GM23338 (cell line): ENCODE measurements at regions not wholly inside any gene's neighbourhood (a gene's known extent, or its start where the extent isn't known, plus 50 kb on each side); places are given as distances from the start of the nearest gene placed in this dataset.

Source experiments
- ATAC-seq: fragments of 200-7000 bp; cut with Tn5 transposase; 3 replicates; pipeline ENCODE4 v1.9.1; 2020
- DNase-seq: peaks from one replicate; pipeline ENCODE4 v3.0.0-alpha.2; 2015; ENCODE audit warnings: low spot score
- H2AFZ ChIP-seq: fragments of 200-600 bp; sonication (generic); 2 replicates; pipeline ENCODE4 v1.8.0; 2016; ENCODE audit warnings: antibody characterized with exemption, mild to moderate bottlenecking, moderate library complexity
- H3F3A ChIP-seq: fragments of 200-600 bp; sonication (generic); replicated peaks from 2 replicates; pipeline ENCODE4 v1.8.0; 2017; ENCODE audit warnings: antibody characterized with exemption, mixed run types, low read depth
- H3K27ac ChIP-seq: fragments of 200-600 bp; sonication (generic); 2 replicates; pipeline ENCODE4 v1.6.1; 2016; ENCODE audit warnings: low read depth
- H3K27me3 ChIP-seq: fragments of 200-600 bp; sonication (generic); 2 replicates; pipeline ENCODE4 v1.8.0; 2016; ENCODE audit warnings: mild to moderate bottlenecking, mixed run types, moderate library complexity; ENCODE audit not compliant: insufficient read depth
- H3K36me3 ChIP-seq: fragments of 200-600 bp; sonication (generic); 2 replicates; pipeline ENCODE4 v1.8.0; 2016; ENCODE audit warnings: mild to moderate bottlenecking; ENCODE audit not compliant: insufficient read depth
- H3K4me1 ChIP-seq: fragments of 200-600 bp; sonication (generic); 2 replicates; pipeline ENCODE4 v1.8.0; 2016; ENCODE audit warnings: mild to moderate bottlenecking, moderate library complexity; ENCODE audit not compliant: insufficient read depth
- H3K4me2 ChIP-seq: fragments of 200-600 bp; sonication (generic); 2 replicates; pipeline ENCODE4 v1.7.1; 2017; ENCODE audit warnings: mixed run types
- H3K4me3 ChIP-seq: fragments of 200-600 bp; sonication (generic); 2 replicates; pipeline ENCODE4 v1.6.1; 2016; ENCODE audit warnings: mixed run types
- H3K79me2 ChIP-seq: fragments of 200-600 bp; sonication (generic); replicated peaks from 2 replicates; pipeline ENCODE4 v1.8.0; 2017; ENCODE audit warnings: mild to moderate bottlenecking; ENCODE audit not compliant: insufficient read depth
- H3K9me2 ChIP-seq: fragments of 200-600 bp; sonication (generic); 2 replicates; pipeline ENCODE4 v1.8.0; 2017; ENCODE audit not compliant: insufficient read depth
- H4K20me1 ChIP-seq: fragments of 200-600 bp; sonication (generic); replicated peaks from 2 replicates; pipeline ENCODE4 v1.8.0; 2017; ENCODE audit warnings: mild to moderate bottlenecking; ENCODE audit not compliant: insufficient read depth
- H3K27ac Mint-ChIP-seq: 2 replicates; pipeline ENCODE4 v1.8.0; 2020; ENCODE audit warnings: inconsistent platforms, mild to moderate bottlenecking, moderate library complexity, mixed read lengths
- H3K27me3 Mint-ChIP-seq: 3 replicates; pipeline ENCODE4 v1.8.0; 2022; ENCODE audit warnings: low read depth, mild to moderate bottlenecking, moderate library complexity, mixed read lengths, inconsistent platforms; ENCODE audit not compliant: insufficient read depth, poor library complexity
- H3K36me3 Mint-ChIP-seq: 3 replicates; pipeline ENCODE4 v1.8.0; 2021; ENCODE audit warnings: low read depth, mild to moderate bottlenecking, inconsistent platforms, moderate library complexity, mixed read lengths
- H3K4me1 Mint-ChIP-seq: 3 replicates; pipeline ENCODE4 v1.8.0; 2020; ENCODE audit warnings: mild to moderate bottlenecking, inconsistent platforms, mixed read lengths
- H3K4me3 Mint-ChIP-seq: 3 replicates; pipeline ENCODE4 v1.8.0; 2021; ENCODE audit warnings: moderate library complexity, mild to moderate bottlenecking, inconsistent platforms, mixed read lengths
- H3K9me3 Mint-ChIP-seq: 3 replicates; pipeline ENCODE4 v1.8.0; 2020; ENCODE audit warnings: moderate library complexity, mild to moderate bottlenecking, inconsistent platforms, mixed read lengths
- CTCF ChIP-seq, 2 experiments: fragments of 200-600 bp in 1 of 2; sonication (generic) in 1 of 2; conservative IDR thresholded peaks; 2 replicates each; pipeline versions ENCODE4 v1.5.1 to v1.6.1; 2016 to 2017; ENCODE audit warnings: antibody characterized with exemption in 2 of 2, low read depth in 2 of 2, mild to moderate bottlenecking in 2 of 2, moderate library complexity in 1 of 2
- EZH2 ChIP-seq: fragments of 200-600 bp; sonication (generic); IDR thresholded peaks from one replicate; pipeline ENCODE4 v1.8.0; 2017; ENCODE audit warnings: antibody characterized with exemption, mild to moderate bottlenecking, low read depth; ENCODE audit not compliant: unreplicated experiment
- EZH2phosphoT487 ChIP-seq: fragments of 200-600 bp; sonication (generic); IDR thresholded peaks from one replicate; pipeline ENCODE4 v1.8.1; 2018; ENCODE audit warnings: antibody characterized with exemption; ENCODE audit not compliant: unreplicated experiment
- JUNB ChIP-seq: IDR thresholded peaks from one replicate; pipeline ENCODE4 v1.6.1; 2016; ENCODE audit warnings: antibody characterized with exemption; ENCODE audit not compliant: unreplicated experiment
- NANOG ChIP-seq: IDR thresholded peaks from 2 replicates; pipeline ENCODE4 v1.6.1; 2016; ENCODE audit warnings: antibody characterized with exemption, borderline replicate concordance
- STAT1 ChIP-seq: IDR thresholded peaks from one replicate; pipeline ENCODE4 v1.6.1; 2016; ENCODE audit warnings: antibody characterized with exemption; ENCODE audit not compliant: unreplicated experiment
- ZNF114 ChIP-seq: fragments of 250-450 bp; sonication (Bioruptor Pico); IDR thresholded peaks from 2 replicates; pipeline ENCODE4 v1.5.0; 2020; ENCODE audit warnings: mild to moderate bottlenecking, moderate library complexity
- ZNF331 ChIP-seq: fragments of 250-450 bp; sonication (Bioruptor Pico); IDR thresholded peaks from 2 replicates; pipeline ENCODE4 v1.5.0; 2020; ENCODE audit warnings: low read depth, mild to moderate bottlenecking, moderate library complexity
- TF ChIP-seq, protein P1 (sequence below): IDR thresholded peaks from one replicate; pipeline ENCODE4 v1.6.1; 2018; ENCODE audit warnings: antibody characterized with exemption; ENCODE audit not compliant: unreplicated experiment

GRCh38 chr4:66045913-66046312 lies 375.6 kb upstream of the EPHA5 start:
- peak; percentile 44 to 62 for TF ChIP-seq CTCF (conservative IDR thresholded peaks at IDR 0.05; ENCODE audit: low read depth in 2 of 2)
- no peak for TF ChIP-seq EZH2

DNA sequence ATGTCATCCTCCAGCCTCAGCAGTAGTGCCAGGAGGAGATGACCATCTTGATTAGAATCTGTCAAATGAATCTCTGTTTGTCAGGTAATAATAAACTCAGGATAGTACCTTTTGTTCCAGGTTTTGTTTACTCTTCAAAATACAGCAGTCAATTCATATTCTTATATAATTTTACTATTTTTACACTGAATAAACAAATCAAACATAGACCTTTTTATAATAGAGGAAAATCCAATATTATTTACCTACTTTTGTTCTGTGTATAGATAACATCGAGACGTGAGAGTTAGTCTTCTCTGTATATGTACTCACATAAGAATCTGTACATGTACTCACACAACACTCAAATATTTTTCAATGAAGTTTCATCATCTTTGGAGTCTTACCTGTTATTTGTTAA lies 365.4 kb upstream of the EPHA5 start:
- H3K4me3 ChIP-seq, result no peak overlapping the region
- no peak overlapping the region for H3K4me3 Mint-ChIP-seq

More at GRCh38 chr4:66045913-66046312, 375.6 kb upstream of the EPHA5 start:
- H3K27me3 ChIP-seq, result no peaks in the 10 kb centered on the region
- Mint-ChIP-seq H3K36me3 (no peaks in the 10 kb centered on the region), H3K27me3 (peaks cover 3% of the 10 kb centered on the region), H3K4me1 (peaks cover 3% of the 10 kb centered on the region; the same call in 2 of the 3 replicates), H3K9me3 (no peaks in the 10 kb centered on the region; the same call in 2 of the 3 replicates), H3K27ac (no peak overlapping the region), H3K4me3 (no peak overlapping the region)
- H3K36me3 ChIP-seq, result no peaks in the 10 kb centered on the region
- H3K4me1 ChIP-seq, result no peaks in the 10 kb centered on the region
- no peak overlapping the region for H3K4me2 ChIP-seq
- H3F3A ChIP-seq, result no peaks in the 10 kb centered on the region
- H3K79me2 ChIP-seq, result no peaks in the 10 kb centered on the region
- H3K9me2 ChIP-seq, result no peaks in the 10 kb centered on the region
- H4K20me1 ChIP-seq, result no peaks in the 10 kb centered on the region
- peak; percentile 32; the same call in 2 of the 3 replicates for ATAC-seq
- no peak overlapping the region for H2AFZ ChIP-seq
- no peak overlapping the region for H3K4me3 ChIP-seq
- peak; percentile 35 for DNase-seq
- no peak overlapping the region for H3K27ac ChIP-seq

GRCh38 chr4:66034671-66035070 lies 364.4 kb upstream of the EPHA5 start:
- DNase-seq, result no peak
- Mint-ChIP-seq H3K27ac (no peak overlapping the region), H3K36me3 (no peaks in the 10 kb centered on the region), H3K27me3 (no peaks in the 10 kb centered on the region), H3K9me3 (no peaks in the 10 kb centered on the region), H3K4me3 (no peak overlapping the region), H3K4me1 (peaks cover 11% of the 10 kb centered on the region; the same call in 2 of the 3 replicates)
- Histone ChIP-seq H3K27me3 (no peaks in the 10 kb centered on the region), H3K27ac (no peak overlapping the region), H3K4me3 (no peak overlapping the region), H4K20me1 (no peaks in the 10 kb centered on the region), H3K79me2 (no peaks in the 10 kb centered on the region), H3K36me3 (no peaks in the 10 kb centered on the region), H3K9me2 (no peaks in the 10 kb centered on the region), H3K4me2 (no peak overlapping the region), H3K4me1 (no peaks in the 10 kb centered on the region), H3F3A (no peaks in the 10 kb centered on the region), H2AFZ (peak overlapping the region; percentile 20; the same call in 1 of the 2 replicates)
- ATAC-seq, result no peak
- TF ChIP-seq EZH2 (no peak), STAT1 (no peak), NANOG (no peak), ZNF114 (CRISPR knock-in tag) (no peak)
- TF ChIP-seq, protein P1, sequence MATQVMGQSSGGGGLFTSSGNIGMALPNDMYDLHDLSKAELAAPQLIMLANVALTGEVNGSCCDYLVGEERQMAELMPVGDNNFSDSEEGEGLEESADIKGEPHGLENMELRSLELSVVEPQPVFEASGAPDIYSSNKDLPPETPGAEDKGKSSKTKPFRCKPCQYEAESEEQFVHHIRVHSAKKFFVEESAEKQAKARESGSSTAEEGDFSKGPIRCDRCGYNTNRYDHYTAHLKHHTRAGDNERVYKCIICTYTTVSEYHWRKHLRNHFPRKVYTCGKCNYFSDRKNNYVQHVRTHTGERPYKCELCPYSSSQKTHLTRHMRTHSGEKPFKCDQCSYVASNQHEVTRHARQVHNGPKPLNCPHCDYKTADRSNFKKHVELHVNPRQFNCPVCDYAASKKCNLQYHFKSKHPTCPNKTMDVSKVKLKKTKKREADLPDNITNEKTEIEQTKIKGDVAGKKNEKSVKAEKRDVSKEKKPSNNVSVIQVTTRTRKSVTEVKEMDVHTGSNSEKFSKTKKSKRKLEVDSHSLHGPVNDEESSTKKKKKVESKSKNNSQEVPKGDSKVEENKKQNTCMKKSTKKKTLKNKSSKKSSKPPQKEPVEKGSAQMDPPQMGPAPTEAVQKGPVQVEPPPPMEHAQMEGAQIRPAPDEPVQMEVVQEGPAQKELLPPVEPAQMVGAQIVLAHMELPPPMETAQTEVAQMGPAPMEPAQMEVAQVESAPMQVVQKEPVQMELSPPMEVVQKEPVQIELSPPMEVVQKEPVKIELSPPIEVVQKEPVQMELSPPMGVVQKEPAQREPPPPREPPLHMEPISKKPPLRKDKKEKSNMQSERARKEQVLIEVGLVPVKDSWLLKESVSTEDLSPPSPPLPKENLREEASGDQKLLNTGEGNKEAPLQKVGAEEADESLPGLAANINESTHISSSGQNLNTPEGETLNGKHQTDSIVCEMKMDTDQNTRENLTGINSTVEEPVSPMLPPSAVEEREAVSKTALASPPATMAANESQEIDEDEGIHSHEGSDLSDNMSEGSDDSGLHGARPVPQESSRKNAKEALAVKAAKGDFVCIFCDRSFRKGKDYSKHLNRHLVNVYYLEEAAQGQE, result no peak

More for the DNA sequence above, 365.4 kb upstream of the EPHA5 start:
- ATAC-seq (no peak), DNase-seq (no peak)
- H3K4me1 ChIP-seq, result no peaks in the 10 kb centered on the region
- no peak overlapping the region for H3K27ac ChIP-seq
- no peak overlapping the region for H3K4me2 ChIP-seq
- H3K9me2 ChIP-seq, result no peaks in the 10 kb centered on the region
- peaks cover 11% of the 10 kb centered on the region; the same call in 2 of the 3 replicates for H3K4me1 Mint-ChIP-seq
- H3K79me2 ChIP-seq, result no peaks in the 10 kb centered on the region
- no peaks in the 10 kb centered on the region for H3K9me3 Mint-ChIP-seq
- no peaks in the 10 kb centered on the region for H3K36me3 ChIP-seq
- H3K27me3 ChIP-seq, result no peaks in the 10 kb centered on the region
- no peak overlapping the region for H2AFZ ChIP-seq
- no peaks in the 10 kb centered on the region for H3F3A ChIP-seq
- no peaks in the 10 kb centered on the region for H4K20me1 ChIP-seq
- H3K36me3 Mint-ChIP-seq, result no peaks in the 10 kb centered on the region
- H3K27me3 Mint-ChIP-seq, result no peaks in the 10 kb centered on the region
- no peak overlapping the region for H3K27ac Mint-ChIP-seq
- TF ChIP-seq JUNB, result no peak
- no peak for TF ChIP-seq EZH2
- TF ChIP-seq ZNF331 (CRISPR knock-in tag), result no peak
- no peak for TF ChIP-seq NANOG
- TF ChIP-seq EZH2phosphoT487, result no peak
